Gastroesophageal sphincter (tissue), 3 donors: ENCODE measurements at regions not wholly inside any gene's neighbourhood (a gene's known extent, or its start where the extent isn't known, plus 50 kb on each side); places are given as distances from the start of the nearest gene placed in this dataset.

Experiments used
- CTCF ChIP-seq, 4 experiments: fragments of 200-600 bp in 2 of 4; fragments of 450-650 bp in 2 of 4; sonication (generic) in 1 of 4; IDR thresholded peaks; one replicate each; pipeline ENCODE4 v1.5.1; 2017 to 2019; ENCODE audit warnings: antibody characterized with exemption in 4 of 4, mild to moderate bottlenecking in 2 of 4, moderate library complexity in 2 of 4
- EP300 ChIP-seq: sonication (generic); formaldehyde crosslinking; IDR thresholded peaks from one replicate; pipeline ENCODE4 v1.6.1; 2017; ENCODE audit warnings: antibody characterized with exemption, mild to moderate bottlenecking
- POLR2A ChIP-seq, 2 donors: fragments of 450-650 bp; IDR thresholded peaks; one replicate each; pipeline ENCODE4 v1.6.1; 2017; ENCODE audit warnings: antibody characterized with exemption in 2 of 2, mild to moderate bottlenecking in 2 of 2, moderate library complexity in 1 of 2

GRCh38 chr4:96670381-96670780, 830.5 kb downstream of the PDHA2 start:
- TF ChIP-seq CTCF (IDR thresholded peaks at IDR 0.05) (no peak), POLR2A (IDR thresholded peaks at IDR 0.05) (no peak), EP300 (no peak)
